ENCODE measurements at regions not wholly inside any gene's neighbourhood (a gene's known extent, or its start where the extent isn't known, plus 50 kb on each side); places are given as distances from the start of the nearest gene placed in this dataset.

DNA sequence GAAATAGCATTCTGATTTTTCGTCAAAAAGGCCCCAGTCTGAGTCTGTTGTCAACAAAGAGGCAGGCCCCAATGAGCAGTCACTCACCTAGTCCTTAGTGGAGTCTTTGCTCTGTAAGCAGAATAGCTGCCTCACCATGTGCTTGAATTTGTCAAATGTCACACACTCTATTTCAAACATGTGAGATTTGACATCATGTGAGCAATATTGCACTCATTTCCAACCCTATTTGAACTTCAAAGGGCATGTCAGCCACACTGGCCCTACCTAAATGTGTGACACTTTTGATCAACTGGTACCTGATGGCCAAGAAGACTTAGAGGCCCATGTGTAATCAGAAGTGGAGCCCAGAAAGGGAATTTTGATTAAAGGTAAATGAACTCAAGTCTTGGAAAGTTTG is 59.4 kb upstream of the PLAC1 start:
- no peak for DNase-seq (ENCODE audit: low spot score)

- DNase-seq (ENCODE audit: low spot score), result no peak
Observed at GRCh38 chrX:134716620-134717012, 58.3 kb upstream of the PLAC1 start.

DNA sequence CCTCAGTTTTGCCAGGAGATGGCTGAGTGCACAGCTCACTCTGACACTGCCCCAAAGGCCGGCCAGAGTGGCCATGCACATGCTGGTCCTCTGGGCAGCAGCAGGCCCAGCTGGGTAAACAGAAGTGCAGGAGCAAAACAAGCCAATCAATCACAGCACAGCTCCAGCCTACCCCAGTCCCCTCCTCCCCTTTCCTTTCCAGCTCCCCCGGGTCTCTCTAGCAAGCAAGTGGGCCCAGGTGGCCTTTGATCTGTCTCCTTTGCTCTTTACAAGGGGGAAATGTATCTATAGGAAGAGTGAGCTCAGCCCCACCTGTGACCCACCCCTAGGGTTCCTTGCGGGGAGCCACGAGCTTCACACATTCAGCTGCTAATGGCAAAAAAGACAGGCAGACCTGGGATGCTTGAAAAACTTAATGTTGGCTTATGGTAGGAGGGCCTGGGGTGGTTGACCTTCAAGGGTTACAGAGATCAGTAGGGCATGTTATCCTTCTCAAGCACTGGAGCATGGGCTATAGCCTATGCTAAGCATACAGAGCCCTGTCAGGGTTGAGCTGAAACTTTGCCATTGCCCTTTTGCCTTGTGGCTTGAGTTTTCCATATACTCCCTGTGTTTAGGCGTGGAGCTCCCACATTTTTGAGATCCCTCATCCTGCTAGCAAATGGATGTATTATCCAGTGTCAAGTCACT is 57.8 kb upstream of the PLAC1 start:
- DNase-seq (ENCODE audit: low spot score), result no peak

- DNase-seq (ENCODE audit: low spot score), result no peak
Observed at GRCh38 chrX:134714633-134715110, 56.4 kb upstream of the PLAC1 start.

DNA sequence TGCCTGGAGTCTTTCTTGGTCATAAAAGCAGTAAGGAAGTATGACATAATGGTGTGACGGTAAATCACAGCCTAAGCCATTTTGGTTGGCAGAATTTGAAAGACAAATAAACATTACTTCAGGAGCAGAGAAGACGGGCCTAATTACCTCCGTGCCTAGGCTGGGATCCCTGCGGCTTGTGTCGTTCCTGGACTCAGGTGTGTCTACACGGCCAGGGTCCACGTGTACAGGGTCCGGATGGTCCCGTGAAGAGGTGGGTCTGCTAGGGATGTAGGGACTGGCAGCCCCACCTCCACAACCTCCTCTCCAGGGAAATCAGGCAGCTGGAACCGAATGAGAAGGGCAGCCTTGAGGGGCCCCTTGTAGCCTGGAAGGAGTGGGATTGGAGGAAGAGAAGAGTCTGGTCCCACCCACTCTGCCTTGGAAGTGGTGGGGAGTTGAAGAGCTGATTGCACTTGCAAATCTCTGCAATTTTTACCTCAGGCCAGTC is 55.4 kb upstream of the PLAC1 start:
- DNase-seq (ENCODE audit: low spot score), result no peak

- DNase-seq (ENCODE audit: low spot score), result no peak
Observed at GRCh38 chrX:134712272-134712671, 54.0 kb upstream of the PLAC1 start.

DNA sequence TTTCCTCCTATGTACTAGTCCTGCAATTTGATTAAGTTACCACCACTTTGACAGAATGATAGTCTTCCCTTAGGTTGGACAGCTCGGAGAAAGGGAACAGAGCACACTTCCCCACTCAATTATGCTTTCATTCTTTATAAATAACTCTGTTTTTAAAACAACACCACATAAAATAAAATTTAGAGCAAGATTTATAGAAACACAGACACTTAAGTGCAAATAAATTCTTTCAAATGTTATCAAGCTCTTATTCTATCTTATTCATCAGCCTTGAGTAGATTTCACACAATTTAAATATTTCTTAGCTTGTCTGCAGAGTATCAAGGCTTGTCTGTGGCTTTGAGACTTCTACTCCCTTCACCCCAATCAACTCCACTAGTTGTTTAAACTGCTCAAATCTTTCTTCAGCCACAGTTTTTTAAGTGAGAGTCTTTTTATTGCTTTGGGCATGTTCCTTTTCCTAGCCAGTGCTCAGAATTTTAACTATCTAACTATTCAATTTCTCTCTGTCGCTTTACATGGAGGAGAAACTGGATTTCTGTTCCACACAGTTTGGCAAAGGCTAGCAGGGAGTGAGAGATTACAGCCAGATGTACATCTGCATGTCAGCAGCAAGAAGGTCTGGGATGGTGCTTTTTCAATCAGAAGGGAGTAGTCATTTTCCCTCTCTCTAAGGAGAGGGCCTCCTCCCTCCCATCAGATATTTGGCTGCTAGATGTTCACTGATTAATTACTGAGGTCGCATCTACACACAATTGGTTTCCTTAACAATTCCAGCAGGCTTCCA is 53.1 kb upstream of the PLAC1 start:
- no peak for DNase-seq (ENCODE audit: low spot score)
